Activated naive CD8-positive, alpha-beta T cell treated with anti-CD3 and anti-CD28 coated beads, Interleukin-2, amount 50 U/mL, for 24 hours (primary cell): ENCODE measurements at regions not wholly inside any gene's neighbourhood (a gene's known extent, or its start where the extent isn't known, plus 50 kb on each side); places are given as distances from the start of the nearest gene placed in this dataset.
"Not testable (repeated sequence)": the region's sequence is repeated elsewhere in the genome, so short reads cannot be mapped to it uniquely, and the experiment has no call there.

Experiments
- ATAC-seq: fragments of 150-1000 bp; cut with Tn5 transposase; one replicate; pipeline ENCODE4 v1.10.0; 2021
- DNase-seq: peaks from one replicate; pipeline ENCODE4 v3.0.0; 2021
- H3K27ac Mint-ChIP-seq: one replicate; pipeline ENCODE4 v1.8.0; 2021; ENCODE audit warnings: mild to moderate bottlenecking, mixed read lengths
- H3K27me3 Mint-ChIP-seq: one replicate; pipeline ENCODE4 v1.8.0; 2021; ENCODE audit warnings: mixed read lengths
- H3K36me3 Mint-ChIP-seq: one replicate; pipeline ENCODE4 v1.8.0; 2021; ENCODE audit warnings: low read depth, mixed read lengths
- H3K4me1 Mint-ChIP-seq: one replicate; pipeline ENCODE4 v1.8.0; 2021; ENCODE audit warnings: mixed read lengths
- H3K4me3 Mint-ChIP-seq: one replicate; pipeline ENCODE4 v1.8.0; 2021; ENCODE audit warnings: mild to moderate bottlenecking, moderate library complexity, mixed read lengths
- H3K9me3 Mint-ChIP-seq: one replicate; pipeline ENCODE4 v1.8.0; 2021; ENCODE audit warnings: mixed read lengths

DNA sequence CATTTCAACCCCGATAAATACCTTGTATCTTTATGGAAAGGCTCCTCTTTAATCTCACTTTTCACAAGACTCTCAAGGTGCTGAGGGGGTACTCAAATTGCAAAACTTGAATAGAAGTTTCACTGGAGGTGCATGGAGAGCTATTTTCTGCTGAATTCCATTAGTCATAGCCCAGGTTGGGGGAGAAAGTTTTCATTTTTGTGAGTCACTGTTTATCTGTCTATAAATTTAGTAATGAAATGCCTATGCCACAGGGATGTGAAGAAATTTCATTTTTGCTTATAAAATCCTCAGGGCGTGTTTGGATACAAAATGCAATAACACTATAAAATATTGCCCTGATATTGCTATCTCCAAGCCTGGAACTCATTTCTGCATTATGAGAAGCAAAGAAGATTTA is 346.3 kb downstream of the LRATD1 start:
- peaks cover 11% of the 10 kb centered on the region for H3K4me1 Mint-ChIP-seq
- no peak overlapping the region for H3K27ac Mint-ChIP-seq
- no peak overlapping the region for H3K4me3 Mint-ChIP-seq
- no peak for DNase-seq
- ATAC-seq: peak; percentile 54
- H3K27me3 Mint-ChIP-seq: peaks cover 14% of the 10 kb centered on the region
- H3K9me3 Mint-ChIP-seq: no peaks in the 10 kb centered on the region
- H3K36me3 Mint-ChIP-seq: no peaks in the 10 kb centered on the region

DNA sequence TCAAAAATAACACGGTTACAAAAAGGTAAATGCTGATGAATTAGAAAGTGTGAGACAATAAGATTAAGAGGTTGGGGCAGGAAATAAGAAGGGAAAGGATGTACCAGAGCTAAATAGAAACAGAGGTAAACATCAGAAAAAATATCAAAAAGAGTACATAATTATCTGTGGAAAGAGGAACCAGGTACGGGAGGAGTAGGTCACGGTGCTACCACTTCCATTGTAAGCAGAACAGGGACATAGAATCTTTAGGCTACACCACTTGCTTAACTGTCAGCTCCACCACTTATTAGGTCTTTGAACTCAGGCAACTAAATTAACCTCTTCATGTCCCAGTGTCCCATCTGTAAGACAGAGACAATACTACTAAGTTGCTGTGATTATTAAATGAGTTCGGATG is 350.3 kb downstream of the LRATD1 start:
- H3K27ac Mint-ChIP-seq: no peak overlapping the region
- no peak overlapping the region for H3K4me3 Mint-ChIP-seq
- H3K36me3 Mint-ChIP-seq: no peaks in the 10 kb centered on the region
- H3K4me1 Mint-ChIP-seq: peaks cover 16% of the 10 kb centered on the region
- no peak for ATAC-seq
- peaks cover 16% of the 10 kb centered on the region for H3K27me3 Mint-ChIP-seq
- no peaks in the 10 kb centered on the region for H3K9me3 Mint-ChIP-seq
- no peak for DNase-seq

DNA sequence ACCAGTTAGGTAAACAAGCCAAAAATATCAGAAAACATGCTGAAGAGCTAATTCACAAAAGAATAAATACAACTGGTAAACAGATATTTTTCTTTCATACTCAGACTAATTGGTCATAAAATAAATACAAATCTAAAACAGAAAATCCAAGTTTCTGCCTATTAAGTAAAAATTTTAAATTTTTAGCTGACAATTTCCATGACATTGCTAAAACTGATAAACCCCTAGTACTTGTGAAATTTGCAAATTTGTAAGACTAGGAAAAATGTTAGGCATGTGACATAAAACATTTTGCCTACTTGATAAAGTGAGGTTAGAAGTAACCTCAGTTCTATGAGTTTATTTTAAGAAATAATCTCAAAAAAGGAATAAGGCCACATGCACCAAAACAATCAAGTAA is 356.1 kb downstream of the LRATD1 start:
- Mint-ChIP-seq H3K36me3 (no peaks in the 10 kb centered on the region), H3K27me3 (peaks cover 5% of the 10 kb centered on the region), H3K4me1 (peaks cover 4% of the 10 kb centered on the region), H3K27ac (no peak overlapping the region), H3K4me3 (no peak overlapping the region), H3K9me3 (no peaks in the 10 kb centered on the region)
- DNase-seq (no peak), ATAC-seq (no peak)

DNA sequence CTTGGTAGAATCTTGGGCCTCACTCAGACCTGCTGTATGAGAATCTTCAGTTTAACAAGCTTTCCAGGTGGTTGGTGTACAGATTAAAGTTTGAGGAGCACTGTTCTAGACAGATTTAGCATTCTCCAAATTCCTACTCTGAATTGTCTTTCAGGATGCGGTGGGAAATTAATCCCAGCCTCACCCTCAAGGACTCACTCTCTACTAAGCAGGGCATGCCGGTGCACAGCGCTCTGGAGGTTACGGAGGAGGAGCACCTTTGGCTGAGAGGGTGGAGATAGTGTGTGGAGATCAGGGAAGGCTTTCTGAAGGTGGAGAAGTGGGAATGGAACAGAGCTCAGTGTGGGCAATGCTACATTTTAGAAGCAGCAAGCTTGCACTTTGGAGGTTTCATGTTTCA is 359.2 kb downstream of the LRATD1 start:
- H3K36me3 Mint-ChIP-seq: no peaks in the 10 kb centered on the region
- H3K27ac Mint-ChIP-seq: no peak overlapping the region
- H3K4me1 Mint-ChIP-seq: no peaks in the 10 kb centered on the region
- no peaks in the 10 kb centered on the region for H3K9me3 Mint-ChIP-seq
- ATAC-seq (no peak), DNase-seq (no peak)
- peaks cover 5% of the 10 kb centered on the region for H3K27me3 Mint-ChIP-seq
- no peak overlapping the region for H3K4me3 Mint-ChIP-seq

DNA sequence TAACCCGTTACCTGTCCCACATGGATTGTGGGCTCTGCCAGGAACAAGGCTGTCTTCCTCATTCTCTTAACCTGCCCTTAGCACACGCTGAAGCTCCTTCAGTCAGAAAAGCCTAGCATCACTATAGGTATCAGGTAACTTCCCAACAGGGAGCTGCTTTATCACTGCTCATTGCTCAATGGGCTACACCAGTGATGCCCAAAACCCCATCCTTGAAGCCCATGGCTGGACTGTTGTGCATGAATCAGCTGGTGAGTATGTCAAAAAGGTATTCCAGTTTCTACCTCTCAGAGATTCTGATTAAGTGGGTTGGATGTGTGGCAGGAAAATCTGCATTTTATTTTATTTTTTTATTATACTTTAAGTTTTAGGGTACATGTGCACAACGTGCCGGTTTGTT is 362.2 kb downstream of the LRATD1 start:
- Mint-ChIP-seq H3K9me3 (no peaks in the 10 kb centered on the region), H3K27me3 (peaks cover 8% of the 10 kb centered on the region), H3K4me1 (no peaks in the 10 kb centered on the region), H3K4me3 (no peak overlapping the region), H3K27ac (no peak overlapping the region), H3K36me3 (no peaks in the 10 kb centered on the region)
- DNase-seq (no peak), ATAC-seq (no peak)

- DNase-seq: no peak
- Mint-ChIP-seq H3K4me1 (no peaks in the 10 kb centered on the region), H3K4me3 (no peak overlapping the region), H3K27me3 (peaks cover 8% of the 10 kb centered on the region), H3K9me3 (no peaks in the 10 kb centered on the region), H3K27ac (no peak overlapping the region), H3K36me3 (no peaks in the 10 kb centered on the region)
- ATAC-seq: no peak
Measured at GRCh38 chr2:14996351-14997014, 364.0 kb downstream of the LRATD1 start.

- no peak overlapping the region for H3K4me3 Mint-ChIP-seq
- no peaks in the 10 kb centered on the region for H3K4me1 Mint-ChIP-seq
- peaks cover 8% of the 10 kb centered on the region for H3K27me3 Mint-ChIP-seq
- no peak overlapping the region for H3K27ac Mint-ChIP-seq
- no peaks in the 10 kb centered on the region for H3K9me3 Mint-ChIP-seq
- no peak for ATAC-seq
- DNase-seq: no peak
- H3K36me3 Mint-ChIP-seq: no peaks in the 10 kb centered on the region
Measured at GRCh38 chr2:14998546-14998945, 366.0 kb downstream of the LRATD1 start.

- no peak for DNase-seq
- no peak for ATAC-seq
- no peak overlapping the region for H3K27ac Mint-ChIP-seq
- H3K36me3 Mint-ChIP-seq: no peaks in the 10 kb centered on the region
- H3K4me3 Mint-ChIP-seq: no peak overlapping the region
- H3K27me3 Mint-ChIP-seq: peaks cover 8% of the 10 kb centered on the region
- no peaks in the 10 kb centered on the region for H3K9me3 Mint-ChIP-seq
- no peaks in the 10 kb centered on the region for H3K4me1 Mint-ChIP-seq
Measured at GRCh38 chr2:14999114-14999661, 366.7 kb downstream of the LRATD1 start.

DNA sequence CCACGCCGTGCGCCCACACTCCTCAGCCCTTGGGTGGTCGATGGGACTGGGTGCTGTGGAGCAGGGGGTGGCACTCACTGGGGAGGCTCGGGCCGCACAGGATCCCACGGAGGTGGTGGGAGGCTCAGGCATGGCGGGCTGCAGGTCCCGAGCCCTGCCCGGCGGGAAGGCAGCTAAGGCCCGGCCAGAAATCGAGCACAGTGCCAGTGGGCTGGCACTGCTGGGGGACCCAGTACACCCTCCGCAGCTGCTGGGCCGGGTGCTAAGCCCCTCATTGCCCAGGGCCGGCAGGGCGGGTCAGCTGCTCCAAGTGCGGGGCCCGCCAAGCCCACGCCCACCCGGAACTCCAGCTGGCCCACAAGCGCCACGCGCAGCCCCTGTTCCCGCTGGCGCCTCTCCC is 370.0 kb downstream of the LRATD1 start:
- not testable (repeated sequence) for DNase-seq, H3K36me3 Mint-ChIP-seq, H3K27me3 Mint-ChIP-seq, H3K4me1 Mint-ChIP-seq, H3K27ac Mint-ChIP-seq, H3K9me3 Mint-ChIP-seq, ATAC-seq, H3K4me3 Mint-ChIP-seq

DNA sequence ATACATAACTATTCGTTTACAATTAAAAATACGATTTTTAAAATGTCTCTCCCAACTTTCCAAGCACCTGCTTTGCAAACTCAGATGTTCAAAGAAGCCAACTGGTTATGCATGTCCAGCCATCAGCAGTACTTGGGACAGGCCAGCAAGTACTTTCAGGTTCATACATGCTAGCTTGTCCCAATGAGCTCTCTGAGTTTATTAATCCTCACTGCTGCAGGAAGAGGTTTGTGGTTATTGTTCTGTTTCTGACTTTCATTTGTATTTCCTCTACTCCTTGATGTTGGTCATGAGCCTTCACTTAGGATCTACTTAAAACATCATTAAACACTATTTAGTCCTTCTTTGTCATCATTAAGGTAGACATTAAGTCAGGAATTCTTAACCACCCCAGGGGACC is 374.1 kb downstream of the LRATD1 start:
- no peak for ATAC-seq
- peaks cover 4% of the 10 kb centered on the region for H3K4me1 Mint-ChIP-seq
- H3K36me3 Mint-ChIP-seq: no peaks in the 10 kb centered on the region

DNA sequence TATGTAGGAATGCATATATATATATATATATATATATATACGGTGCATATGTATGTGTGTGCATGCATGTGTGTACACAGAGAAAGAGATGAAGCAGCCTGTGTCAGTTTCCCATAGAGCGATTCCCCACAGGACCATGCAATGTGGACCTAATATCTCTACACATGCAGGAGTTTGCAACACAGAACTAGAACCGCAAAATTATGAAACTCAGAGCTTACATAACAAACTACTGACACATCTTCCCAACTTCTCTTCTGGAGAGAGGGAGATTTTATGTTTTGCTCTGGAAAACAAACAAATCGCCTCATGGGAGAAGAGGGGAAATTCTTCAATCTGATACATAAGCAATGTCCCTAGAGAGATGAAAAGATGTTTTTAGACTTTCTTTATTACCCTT is 377.2 kb downstream of the LRATD1 start:
- H3K27me3 Mint-ChIP-seq: peaks cover 6% of the 10 kb centered on the region
- no peaks in the 10 kb centered on the region for H3K36me3 Mint-ChIP-seq
- DNase-seq (no peak), ATAC-seq (no peak)
- H3K27ac Mint-ChIP-seq: no peak overlapping the region
- H3K4me3 Mint-ChIP-seq: no peak overlapping the region
- peaks cover 4% of the 10 kb centered on the region for H3K4me1 Mint-ChIP-seq
- peaks cover 23% of the 10 kb centered on the region for H3K9me3 Mint-ChIP-seq

More for the DNA sequence above, 374.1 kb downstream of the LRATD1 start:
- no peak overlapping the region for H3K27ac Mint-ChIP-seq
- peaks cover 6% of the 10 kb centered on the region for H3K27me3 Mint-ChIP-seq
- DNase-seq: no peak
- peaks cover 7% of the 10 kb centered on the region for H3K9me3 Mint-ChIP-seq
- H3K4me3 Mint-ChIP-seq: no peak overlapping the region

DNA sequence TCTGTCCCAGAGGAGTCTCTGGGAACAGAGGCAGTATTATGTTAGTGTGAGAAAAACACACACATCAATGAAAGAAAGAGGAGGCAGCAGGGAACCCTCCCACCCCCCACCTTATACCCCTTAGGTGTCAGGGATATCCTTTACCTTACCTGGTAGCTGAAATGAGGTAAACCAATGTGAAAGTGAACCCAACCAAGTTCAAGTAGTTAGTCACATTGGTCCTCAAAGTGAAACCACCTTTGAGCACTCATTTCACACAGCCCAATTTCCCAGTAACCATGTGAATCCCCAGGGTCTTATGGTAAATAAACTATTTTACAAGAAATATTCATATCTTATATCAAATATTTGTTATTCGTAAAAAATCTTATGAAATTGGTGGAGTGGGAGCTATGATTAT is 377.8 kb downstream of the LRATD1 start:
- ATAC-seq (peak; percentile 24), DNase-seq (no peak)
- Mint-ChIP-seq H3K4me3 (no peak overlapping the region), H3K27me3 (peaks cover 6% of the 10 kb centered on the region), H3K9me3 (peaks cover 24% of the 10 kb centered on the region), H3K27ac (no peak overlapping the region), H3K4me1 (peaks cover 4% of the 10 kb centered on the region), H3K36me3 (no peaks in the 10 kb centered on the region)

- Mint-ChIP-seq H3K4me3 (no peak overlapping the region), H3K27me3 (peaks cover 4% of the 10 kb centered on the region), H3K9me3 (peaks cover 8% of the 10 kb centered on the region), H3K27ac (no peak overlapping the region), H3K36me3 (no peaks in the 10 kb centered on the region), H3K4me1 (no peaks in the 10 kb centered on the region)
- DNase-seq: no peak
- no peak for ATAC-seq
Measured at GRCh38 chr2:15018814-15019213, 386.3 kb downstream of the LRATD1 start.

DNA sequence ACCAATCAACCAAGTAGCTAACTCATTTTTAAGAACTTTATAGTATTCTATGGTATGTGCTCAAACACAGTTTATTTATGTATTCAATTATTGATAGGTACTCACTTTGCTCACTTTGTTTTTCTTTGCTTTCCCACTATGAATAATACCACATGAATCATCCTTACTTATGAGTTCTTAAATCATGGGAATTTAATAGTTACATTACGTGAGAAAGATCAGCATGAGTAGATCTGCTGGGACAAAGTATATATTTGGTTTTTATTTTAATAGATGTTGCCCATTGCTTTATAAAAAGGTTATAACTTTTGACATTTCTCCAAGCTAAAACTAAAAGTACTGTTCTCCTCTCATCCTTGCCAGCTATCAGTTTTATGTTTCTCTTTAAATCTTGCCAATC is 390.7 kb downstream of the LRATD1 start:
- DNase-seq (no peak), ATAC-seq (no peak)
- H3K27me3 Mint-ChIP-seq: peaks cover 2% of the 10 kb centered on the region
- no peaks in the 10 kb centered on the region for H3K36me3 Mint-ChIP-seq
- no peak overlapping the region for H3K4me3 Mint-ChIP-seq
- no peaks in the 10 kb centered on the region for H3K4me1 Mint-ChIP-seq
- no peaks in the 10 kb centered on the region for H3K9me3 Mint-ChIP-seq
- H3K27ac Mint-ChIP-seq: no peak overlapping the region

- DNase-seq: no peak
- Mint-ChIP-seq H3K36me3 (no peaks in the 10 kb centered on the region), H3K27ac (no peak overlapping the region), H3K27me3 (peaks cover 7% of the 10 kb centered on the region), H3K4me3 (no peak overlapping the region), H3K9me3 (no peaks in the 10 kb centered on the region), H3K4me1 (no peaks in the 10 kb centered on the region)
- ATAC-seq: no peak
Measured at GRCh38 chr2:15028406-15028805, 395.9 kb downstream of the LRATD1 start.
